ENCODE measurements at regions not wholly inside any gene's neighbourhood (a gene's known extent, or its start where the extent isn't known, plus 50 kb on each side); places are given as distances from the start of the nearest gene placed in this dataset.

- TF ChIP-seq CTCF (conservative IDR thresholded peaks at IDR 0.05 in 1 of 2, IDR thresholded peaks at IDR 0.05 in 1 of 2; ENCODE audit: extremely low read depth in 1 of 2, insufficient read depth in 1 of 2, low read depth in 1 of 2, low read length in 2 of 2) (no peak), EZH2 (IDR thresholded peaks at IDR 0.05; ENCODE audit: borderline replicate concordance, low read length) (no peak)
Observed at GRCh38 chr10:107215681-107216080, 51.2 kb upstream of the SORCS1 start.
